Endodermal cell (in vitro differentiated cells): ENCODE measurements at regions not wholly inside any gene's neighbourhood (a gene's known extent, or its start where the extent isn't known, plus 50 kb on each side); places are given as distances from the start of the nearest gene placed in this dataset.

Experiments used
- DNase-seq: peaks from one replicate; pipeline ENCODE4 v3.0.0-alpha.2; 2017
- H3K27ac ChIP-seq: 2 replicates; pipeline ENCODE4 v1.5.1; 2013; ENCODE audit warnings: mild to moderate bottlenecking, low read depth, low read length, moderate library complexity
- H3K27me3 ChIP-seq: 2 replicates; pipeline ENCODE4 v1.6.1; 2013; ENCODE audit warnings: mild to moderate bottlenecking, low read length, moderate library complexity; ENCODE audit not compliant: insufficient read depth, control insufficient read depth, poor library complexity, severe bottlenecking
- H3K36me3 ChIP-seq: 2 replicates; pipeline ENCODE4 v1.7.0; 2013; ENCODE audit warnings: mild to moderate bottlenecking, low read length, moderate library complexity; ENCODE audit not compliant: control insufficient read depth, insufficient read depth
- H3K4me1 ChIP-seq: one replicate; pipeline ENCODE4 v1.7.0; 2013; ENCODE audit warnings: low read length; ENCODE audit not compliant: control insufficient read depth, insufficient read depth
- H3K4me3 ChIP-seq: 2 replicates; pipeline ENCODE4 v1.5.1; 2013; ENCODE audit warnings: mild to moderate bottlenecking, low read length, moderate library complexity
- H3K9ac ChIP-seq: 2 replicates; pipeline ENCODE4 v1.6.1; 2013; ENCODE audit warnings: mild to moderate bottlenecking, low read length, moderate library complexity; ENCODE audit not compliant: poor library complexity, severe bottlenecking; ENCODE audit errors: extremely low read depth
- H3K9me3 ChIP-seq: 2 replicates; pipeline ENCODE4 v1.6.1; 2013; ENCODE audit warnings: mild to moderate bottlenecking, low read length, moderate library complexity; ENCODE audit not compliant: control insufficient read depth
- H3K27ac Mint-ChIP-seq: 2 replicates; pipeline ENCODE4 v1.8.0; 2020; ENCODE audit warnings: mixed read lengths
- H3K27me3 Mint-ChIP-seq: 2 replicates; pipeline ENCODE4 v1.8.0; 2021; ENCODE audit warnings: mild to moderate bottlenecking, mixed read lengths; ENCODE audit not compliant: insufficient read depth
- H3K36me3 Mint-ChIP-seq: 2 replicates; pipeline ENCODE4 v1.8.0; 2020; ENCODE audit warnings: low read depth, mixed read lengths
- H3K4me1 Mint-ChIP-seq: 2 replicates; pipeline ENCODE4 v1.8.0; 2020; ENCODE audit warnings: mixed read lengths
- H3K4me3 Mint-ChIP-seq: 2 replicates; pipeline ENCODE4 v1.8.0; 2020; ENCODE audit warnings: mild to moderate bottlenecking, moderate library complexity, mixed read lengths
- H3K9me3 Mint-ChIP-seq: 2 replicates; pipeline ENCODE4 v1.8.0; 2020; ENCODE audit warnings: mild to moderate bottlenecking, mixed read lengths
- WGBS, 2 experiments: methylation state at CpG; one replicate each; pipeline versions ENCODE4 v1.1.5 to v1.1.7; 2013; ENCODE audit warnings: missing lambda C conversion rate in 2 of 2, mixed read lengths in 1 of 2; ENCODE audit not compliant: insufficient coverage in 1 of 2, insufficient read length in 1 of 2; 5-methylcytosine and 5-hydroxymethylcytosine counted together
- TF ChIP-seq, protein P1 (sequence below): fragments of 200-600 bp; sonication (generic); conservative IDR thresholded peaks from 2 replicates; pipeline ENCODE4 v1.5.0; 2021; ENCODE audit warnings: antibody characterized with exemption, mild to moderate bottlenecking

DNA sequence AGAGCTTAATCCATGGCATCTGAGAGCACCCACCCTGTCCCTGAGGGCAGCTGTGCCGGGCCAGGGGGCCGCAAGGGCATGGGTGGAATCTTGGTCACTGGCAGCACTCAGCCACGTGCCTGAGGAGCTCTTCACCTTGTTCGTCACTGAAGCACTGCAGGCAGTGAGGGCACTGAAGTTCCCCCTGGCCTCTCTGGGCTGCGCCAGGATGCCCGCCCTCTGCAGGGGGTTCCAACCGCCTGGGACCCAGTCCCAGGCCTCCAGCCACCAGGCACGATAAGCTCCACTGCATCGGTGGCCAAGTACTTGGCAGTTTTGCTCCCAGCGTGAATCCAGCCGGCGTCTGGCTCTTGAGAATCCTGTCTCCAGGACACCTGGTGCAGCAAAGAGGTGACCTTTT lies 96.4 kb upstream of the MED14 start:
- H3K36me3 ChIP-seq = no peaks in the 10 kb centered on the region
- H3K4me1 Mint-ChIP-seq = no peaks in the 10 kb centered on the region
- H3K9me3 Mint-ChIP-seq = peaks cover 35% of the 10 kb centered on the region
- TF ChIP-seq, protein P1, sequence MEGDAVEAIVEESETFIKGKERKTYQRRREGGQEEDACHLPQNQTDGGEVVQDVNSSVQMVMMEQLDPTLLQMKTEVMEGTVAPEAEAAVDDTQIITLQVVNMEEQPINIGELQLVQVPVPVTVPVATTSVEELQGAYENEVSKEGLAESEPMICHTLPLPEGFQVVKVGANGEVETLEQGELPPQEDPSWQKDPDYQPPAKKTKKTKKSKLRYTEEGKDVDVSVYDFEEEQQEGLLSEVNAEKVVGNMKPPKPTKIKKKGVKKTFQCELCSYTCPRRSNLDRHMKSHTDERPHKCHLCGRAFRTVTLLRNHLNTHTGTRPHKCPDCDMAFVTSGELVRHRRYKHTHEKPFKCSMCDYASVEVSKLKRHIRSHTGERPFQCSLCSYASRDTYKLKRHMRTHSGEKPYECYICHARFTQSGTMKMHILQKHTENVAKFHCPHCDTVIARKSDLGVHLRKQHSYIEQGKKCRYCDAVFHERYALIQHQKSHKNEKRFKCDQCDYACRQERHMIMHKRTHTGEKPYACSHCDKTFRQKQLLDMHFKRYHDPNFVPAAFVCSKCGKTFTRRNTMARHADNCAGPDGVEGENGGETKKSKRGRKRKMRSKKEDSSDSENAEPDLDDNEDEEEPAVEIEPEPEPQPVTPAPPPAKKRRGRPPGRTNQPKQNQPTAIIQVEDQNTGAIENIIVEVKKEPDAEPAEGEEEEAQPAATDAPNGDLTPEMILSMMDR = no peak
- H3K27me3 ChIP-seq = no peaks in the 10 kb centered on the region
- no peak overlapping the region for H3K4me3 Mint-ChIP-seq
- no peaks in the 10 kb centered on the region for H3K9me3 ChIP-seq
- H3K9ac ChIP-seq = no peak overlapping the region
- no peak for DNase-seq
- H3K36me3 Mint-ChIP-seq = no peaks in the 10 kb centered on the region
- no peak overlapping the region for H3K4me3 ChIP-seq
- WGBS, 2 experiments = 91% methylated on average over 12 of the region's 12 CpGs; no CpG with 5 or more reads in 1 of the 2 experiments
- H3K27me3 Mint-ChIP-seq = peaks cover 2% of the 10 kb centered on the region
- no peak overlapping the region for H3K27ac ChIP-seq
- H3K27ac Mint-ChIP-seq = no peak overlapping the region
- no peaks in the 10 kb centered on the region for H3K4me1 ChIP-seq

GRCh38 chrX:40832723-40833122 lies 97.4 kb upstream of the MED14 start:
- no peaks in the 10 kb centered on the region for H3K4me1 ChIP-seq
- 97 to 100% methylated on average over 1 to 39 of the region's 39 CpGs for WGBS, 2 experiments
- Mint-ChIP-seq H3K9me3 (peaks cover 35% of the 10 kb centered on the region), H3K27me3 (peaks cover 2% of the 10 kb centered on the region), H3K27ac (no peak overlapping the region), H3K36me3 (no peaks in the 10 kb centered on the region), H3K4me3 (no peak overlapping the region), H3K4me1 (no peaks in the 10 kb centered on the region)
- DNase-seq = no peak
- no peaks in the 10 kb centered on the region for H3K36me3 ChIP-seq
- no peaks in the 10 kb centered on the region for H3K27me3 ChIP-seq
- no peak overlapping the region for H3K9ac ChIP-seq
- no peak overlapping the region for H3K27ac ChIP-seq
- no peak overlapping the region for H3K4me3 ChIP-seq
- TF ChIP-seq, protein P1 = no peak
- H3K9me3 ChIP-seq = no peaks in the 10 kb centered on the region

GRCh38 chrX:40834225-40834624 lies 98.9 kb upstream of the MED14 start:
- H3K4me3 ChIP-seq = no peak overlapping the region
- H3K27me3 ChIP-seq = no peaks in the 10 kb centered on the region
- H3K4me3 Mint-ChIP-seq = no peak overlapping the region
- H3K9ac ChIP-seq = no peak overlapping the region
- H3K4me1 Mint-ChIP-seq = no peaks in the 10 kb centered on the region
- no peaks in the 10 kb centered on the region for H3K36me3 Mint-ChIP-seq
- no peak overlapping the region for H3K27ac ChIP-seq
- H3K4me1 ChIP-seq = no peaks in the 10 kb centered on the region
- DNase-seq = no peak
- H3K27ac Mint-ChIP-seq = no peak overlapping the region
- no peaks in the 10 kb centered on the region for H3K9me3 ChIP-seq
- TF ChIP-seq, protein P1 = no peak
- 94 to 98% methylated on average over 10 to 32 of the region's 33 CpGs for WGBS, 2 experiments
- H3K36me3 ChIP-seq = no peaks in the 10 kb centered on the region
- peaks cover 2% of the 10 kb centered on the region for H3K27me3 Mint-ChIP-seq
- H3K9me3 Mint-ChIP-seq = peaks cover 49% of the 10 kb centered on the region
